ENCODE measurements at regions not wholly inside any gene's neighbourhood (a gene's known extent, or its start where the extent isn't known, plus 50 kb on each side); places are given as distances from the start of the nearest gene placed in this dataset.
A peak's percentile ranks its signal among the peaks of the same experiment; 100 is the strongest.
"Not testable (repeated sequence)": the region's sequence is repeated elsewhere in the genome, so short reads cannot be mapped to it uniquely, and the experiment has no call there.

- no peaks in the 10 kb centered on the region for H3K36me3 ChIP-seq
- no peaks in the 10 kb centered on the region for H3K27me3 ChIP-seq
- no peak overlapping the region for H3K27ac ChIP-seq
- DNase-seq: no peak
- H3K4me1 ChIP-seq: no peaks in the 10 kb centered on the region
- H3K9me3 ChIP-seq (replicated peaks): no peaks in the 10 kb centered on the region
- no peak overlapping the region for H3K4me3 ChIP-seq
Observed at GRCh38 chr3:11739706-11740105, 96.0 kb upstream of the VGLL4 start.

GRCh38 chr3:11739123-11739522 is 95.4 kb upstream of the VGLL4 start:
- Histone ChIP-seq H3K36me3 (no peaks in the 10 kb centered on the region), H3K27ac (no peak overlapping the region), H3K4me1 (no peaks in the 10 kb centered on the region; the same call in 1 of the 2 replicates), H3K4me3 (no peak overlapping the region), H3K9me3 (replicated peaks) (no peaks in the 10 kb centered on the region), H3K27me3 (no peaks in the 10 kb centered on the region)
- no peak for DNase-seq

- H3K9me3 ChIP-seq (replicated peaks): no peaks in the 10 kb centered on the region
- H3K4me1 ChIP-seq: peaks cover 4% of the 10 kb centered on the region; the same call in 1 of the 2 replicates
- H3K36me3 ChIP-seq: no peaks in the 10 kb centered on the region
- H3K27ac ChIP-seq: no peak overlapping the region
- no peak for DNase-seq
- H3K27me3 ChIP-seq: no peaks in the 10 kb centered on the region
- H3K4me3 ChIP-seq: no peak overlapping the region
Observed at GRCh38 chr3:11737742-11738141, 94.0 kb upstream of the VGLL4 start.

GRCh38 chr3:11736136-11736833 is 92.6 kb upstream of the VGLL4 start:
- Histone ChIP-seq H3K4me3 (no peak overlapping the region), H3K27ac (no peak overlapping the region), H3K9me3 (replicated peaks) (no peaks in the 10 kb centered on the region), H3K36me3 (no peaks in the 10 kb centered on the region), H3K4me1 (peaks cover 4% of the 10 kb centered on the region; the same call in 1 of the 2 replicates), H3K27me3 (no peaks in the 10 kb centered on the region)
- no peak for DNase-seq

GRCh38 chr3:11735638-11736037 is 91.9 kb upstream of the VGLL4 start:
- Histone ChIP-seq H3K36me3 (no peaks in the 10 kb centered on the region), H3K27ac (no peak overlapping the region), H3K4me3 (no peak overlapping the region), H3K27me3 (no peaks in the 10 kb centered on the region), H3K4me1 (peaks cover 4% of the 10 kb centered on the region; the same call in 1 of the 2 replicates), H3K9me3 (replicated peaks) (no peaks in the 10 kb centered on the region)
- DNase-seq: no peak

GRCh38 chr3:11735111-11735510 is 91.4 kb upstream of the VGLL4 start:
- H3K27me3 ChIP-seq; H3K27ac ChIP-seq; H3K4me1 ChIP-seq; H3K36me3 ChIP-seq; DNase-seq; H3K4me3 ChIP-seq; H3K9me3 ChIP-seq (replicated peaks): not testable (repeated sequence)

GRCh38 chr3:11733914-11734313 is 90.2 kb upstream of the VGLL4 start:
- peak; percentile 38 to 62 for DNase-seq
- H3K27me3 ChIP-seq: no peaks in the 10 kb centered on the region
- H3K9me3 ChIP-seq (replicated peaks): no peaks in the 10 kb centered on the region
- no peak overlapping the region for H3K27ac ChIP-seq
- peak overlapping the region; percentile 6; the same call in 1 of the 2 replicates for H3K4me3 ChIP-seq
- H3K4me1 ChIP-seq: peaks cover 4% of the 10 kb centered on the region; the same call in 1 of the 2 replicates
- H3K36me3 ChIP-seq: no peaks in the 10 kb centered on the region

- no peak for DNase-seq
- no peak overlapping the region for H3K4me3 ChIP-seq
Observed at GRCh38 chr3:11727207-11727606, 83.5 kb upstream of the VGLL4 start.

GRCh38 chr3:11726146-11726545 is 82.4 kb upstream of the VGLL4 start:
- no peaks in the 10 kb centered on the region for H3K9me3 ChIP-seq (replicated peaks)
- no peak for DNase-seq
- peaks cover 7% of the 10 kb centered on the region; the same call in 1 of the 2 replicates for H3K27me3 ChIP-seq
- H3K4me1 ChIP-seq: no peaks in the 10 kb centered on the region
- no peak overlapping the region for H3K27ac ChIP-seq
- no peak overlapping the region for H3K4me3 ChIP-seq
- no peaks in the 10 kb centered on the region for H3K36me3 ChIP-seq

More at GRCh38 chr3:11727207-11727606, 83.5 kb upstream of the VGLL4 start:
- Histone ChIP-seq H3K36me3 (no peaks in the 10 kb centered on the region), H3K27ac (no peak overlapping the region), H3K4me1 (no peaks in the 10 kb centered on the region), H3K27me3 (peaks cover 7% of the 10 kb centered on the region; the same call in 1 of the 2 replicates), H3K9me3 (replicated peaks) (no peaks in the 10 kb centered on the region)

GRCh38 chr3:11725340-11725641 is 81.6 kb upstream of the VGLL4 start:
- not testable (repeated sequence) for DNase-seq; H3K27ac ChIP-seq; H3K9me3 ChIP-seq (replicated peaks); H3K27me3 ChIP-seq; H3K4me1 ChIP-seq; H3K36me3 ChIP-seq; H3K4me3 ChIP-seq

- no peaks in the 10 kb centered on the region for H3K9me3 ChIP-seq (replicated peaks)
- no peak overlapping the region for H3K27ac ChIP-seq
- peaks cover 7% of the 10 kb centered on the region; the same call in 1 of the 2 replicates for H3K27me3 ChIP-seq
- DNase-seq: no peak
- H3K36me3 ChIP-seq: no peaks in the 10 kb centered on the region
- no peaks in the 10 kb centered on the region for H3K4me1 ChIP-seq
- no peak overlapping the region for H3K4me3 ChIP-seq
Observed at GRCh38 chr3:11724615-11725339, 81.1 kb upstream of the VGLL4 start.

GRCh38 chr3:11721479-11721878 is 77.8 kb upstream of the VGLL4 start:
- H3K36me3 ChIP-seq: no peaks in the 10 kb centered on the region
- H3K27ac ChIP-seq: no peak overlapping the region
- DNase-seq: no peak

GRCh38 chr3:11720917-11721411 is 77.2 kb upstream of the VGLL4 start:
- H3K4me1 ChIP-seq: peaks cover 5% of the 10 kb centered on the region

More at GRCh38 chr3:11721479-11721878, 77.8 kb upstream of the VGLL4 start:
- Histone ChIP-seq H3K4me3 (no peak overlapping the region), H3K4me1 (peaks cover 5% of the 10 kb centered on the region), H3K27me3 (peaks cover 7% of the 10 kb centered on the region; the same call in 1 of the 2 replicates), H3K9me3 (replicated peaks) (no peaks in the 10 kb centered on the region)

GRCh38 chr3:11720304-11720898 is 76.7 kb upstream of the VGLL4 start:
- no peak overlapping the region for H3K27ac ChIP-seq
- H3K36me3 ChIP-seq: no peaks in the 10 kb centered on the region
- H3K9me3 ChIP-seq (replicated peaks): no peaks in the 10 kb centered on the region
- H3K27me3 ChIP-seq: no peaks in the 10 kb centered on the region
- H3K4me3 ChIP-seq: peak overlapping the region; percentile 86
- H3K4me1 ChIP-seq: peaks cover 5% of the 10 kb centered on the region
- DNase-seq: peak; percentile 45 to 65

More at GRCh38 chr3:11720917-11721411, 77.2 kb upstream of the VGLL4 start:
- no peaks in the 10 kb centered on the region for H3K9me3 ChIP-seq (replicated peaks)
- H3K27me3 ChIP-seq: peaks cover 3% of the 10 kb centered on the region; the same call in 1 of the 2 replicates
- DNase-seq: peak in 1 of 2 experiments; percentile 9
- H3K36me3 ChIP-seq: no peaks in the 10 kb centered on the region
- H3K4me3 ChIP-seq: peak overlapping the region; percentile 86
- no peak overlapping the region for H3K27ac ChIP-seq

All from SJCRH30 (cell line).